ENCODE measurements at regions not wholly inside any gene's neighbourhood (a gene's known extent, or its start where the extent isn't known, plus 50 kb on each side); places are given as distances from the start of the nearest gene placed in this dataset.

DNA sequence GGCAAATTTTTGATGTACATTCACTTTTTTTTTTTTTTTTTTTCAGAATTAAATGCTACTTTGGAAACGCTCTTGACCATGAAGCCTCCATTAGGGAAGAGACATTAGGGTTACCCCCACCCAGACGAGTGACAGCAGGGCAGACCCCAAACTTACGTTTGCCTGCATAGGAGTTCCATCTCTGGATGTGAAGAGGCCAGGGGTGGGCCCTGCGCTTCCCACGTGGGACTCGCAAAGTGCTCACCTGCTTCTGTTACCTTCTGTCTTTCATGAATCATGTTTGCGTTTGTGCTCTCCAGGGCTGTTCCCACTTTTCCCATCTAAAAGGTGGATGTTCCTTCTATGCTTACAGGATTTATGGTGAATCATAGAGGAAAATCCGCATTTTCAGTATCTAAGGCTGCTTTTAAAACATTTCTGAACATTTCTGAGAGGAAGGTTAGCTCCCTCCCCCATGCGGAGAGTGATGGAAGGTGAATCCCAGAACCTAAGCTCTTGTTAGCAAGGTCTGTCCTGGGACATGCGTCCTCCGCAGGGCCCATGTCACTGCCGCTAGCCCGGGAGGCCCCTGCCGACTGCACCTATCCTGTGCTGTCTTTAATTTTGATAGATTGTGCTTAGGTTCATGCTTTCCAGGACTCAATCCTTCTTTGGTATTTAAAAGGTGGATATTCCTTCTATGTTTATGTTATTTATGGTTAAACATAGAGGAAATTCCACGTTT, 135.7 kb upstream of the RTL1 start:
- TF ChIP-seq, protein P1, sequence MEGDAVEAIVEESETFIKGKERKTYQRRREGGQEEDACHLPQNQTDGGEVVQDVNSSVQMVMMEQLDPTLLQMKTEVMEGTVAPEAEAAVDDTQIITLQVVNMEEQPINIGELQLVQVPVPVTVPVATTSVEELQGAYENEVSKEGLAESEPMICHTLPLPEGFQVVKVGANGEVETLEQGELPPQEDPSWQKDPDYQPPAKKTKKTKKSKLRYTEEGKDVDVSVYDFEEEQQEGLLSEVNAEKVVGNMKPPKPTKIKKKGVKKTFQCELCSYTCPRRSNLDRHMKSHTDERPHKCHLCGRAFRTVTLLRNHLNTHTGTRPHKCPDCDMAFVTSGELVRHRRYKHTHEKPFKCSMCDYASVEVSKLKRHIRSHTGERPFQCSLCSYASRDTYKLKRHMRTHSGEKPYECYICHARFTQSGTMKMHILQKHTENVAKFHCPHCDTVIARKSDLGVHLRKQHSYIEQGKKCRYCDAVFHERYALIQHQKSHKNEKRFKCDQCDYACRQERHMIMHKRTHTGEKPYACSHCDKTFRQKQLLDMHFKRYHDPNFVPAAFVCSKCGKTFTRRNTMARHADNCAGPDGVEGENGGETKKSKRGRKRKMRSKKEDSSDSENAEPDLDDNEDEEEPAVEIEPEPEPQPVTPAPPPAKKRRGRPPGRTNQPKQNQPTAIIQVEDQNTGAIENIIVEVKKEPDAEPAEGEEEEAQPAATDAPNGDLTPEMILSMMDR (conservative IDR thresholded peaks at IDR 0.05; ENCODE audit: low read depth, low read length): no peak
- no peak for TF ChIP-seq EZH2 (IDR thresholded peaks at IDR 0.05; ENCODE audit: borderline replicate concordance, low read depth, low read length, poor library complexity, severe bottlenecking)

Measured in A673 (cell line).